PFSK-1 (cell line): ENCODE measurements at regions not wholly inside any gene's neighbourhood (a gene's known extent, or its start where the extent isn't known, plus 50 kb on each side); places are given as distances from the start of the nearest gene placed in this dataset.

ENCODE experiments used
- POLR2AphosphoS5 ChIP-seq: IDR thresholded peaks from 2 replicates; pipeline ENCODE4 v1.6.1; 2012; ENCODE audit warnings: low read depth, mild to moderate bottlenecking, control low read depth, low read length, moderate library complexity
- SIN3A ChIP-seq: IDR thresholded peaks from 2 replicates; pipeline ENCODE4 v1.6.1; 2012; ENCODE audit warnings: mild to moderate bottlenecking, low read length, moderate library complexity, borderline replicate concordance; ENCODE audit not compliant: insufficient read depth
- TAF1 ChIP-seq: IDR thresholded peaks from 2 replicates; pipeline ENCODE4 v1.6.1; 2012; ENCODE audit warnings: low read length, control low read depth, borderline replicate concordance; ENCODE audit not compliant: insufficient read depth
- TF ChIP-seq, protein P1 (sequence below), 2 experiments: IDR thresholded peaks; 2 replicates each; pipeline versions ENCODE4 v1.6.1 to v1.8.0; 2011 to 2012; ENCODE audit warnings: low read depth in 2 of 2, low read length in 2 of 2, control low read depth in 1 of 2, inconsistent platforms in 1 of 2, mild to moderate bottlenecking in 1 of 2, moderate library complexity in 1 of 2; ENCODE audit not compliant: insufficient read depth in 1 of 2

DNA sequence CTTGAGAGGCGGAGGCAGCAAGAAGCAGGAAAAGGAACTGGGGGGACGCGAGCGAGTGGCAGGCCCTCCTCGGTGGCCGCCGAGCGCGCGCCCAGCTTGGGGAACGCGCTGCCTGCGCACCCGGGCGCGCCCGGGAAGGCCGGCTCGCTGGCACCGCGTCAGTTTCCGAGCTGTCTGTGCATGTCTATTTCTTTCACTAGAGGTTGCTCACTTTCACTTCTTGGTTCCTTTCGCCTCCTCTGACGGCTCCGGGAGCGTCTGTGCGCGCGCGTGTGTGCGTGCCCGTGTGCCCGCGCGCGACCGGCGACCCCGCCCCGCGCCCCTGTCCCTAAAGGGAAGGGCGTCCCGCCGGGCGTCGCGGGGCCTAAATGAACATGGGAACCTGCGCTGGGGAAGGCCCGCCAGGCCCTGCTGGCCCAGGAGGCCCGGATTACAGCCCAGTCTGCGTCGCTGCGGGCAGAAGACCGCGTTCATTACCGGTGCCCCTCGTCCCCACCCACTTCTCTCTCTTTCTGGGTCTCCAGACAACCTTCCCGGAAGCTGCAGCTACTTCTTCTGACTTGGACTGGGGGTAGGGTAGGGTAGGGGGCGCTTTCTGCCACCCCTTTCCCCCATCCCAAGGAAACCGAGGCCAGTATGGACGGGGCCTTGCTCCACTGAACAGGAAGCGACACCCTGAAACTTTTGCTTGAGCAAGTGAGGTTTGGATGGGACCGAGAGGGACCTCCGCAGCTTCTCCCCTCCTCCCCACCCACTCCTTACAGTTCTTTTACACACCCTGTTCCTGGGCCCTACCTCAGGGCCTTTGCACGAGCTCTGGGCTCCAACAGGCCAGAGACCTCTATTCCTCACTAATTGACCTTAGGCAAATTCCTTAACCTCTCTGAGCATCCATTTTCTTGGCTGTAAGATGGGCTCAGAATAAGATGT is 205.8 kb upstream of the IER5L start:
- TF ChIP-seq POLR2AphosphoS5 = no peak
- TF ChIP-seq TAF1 = no peak
- no peak for TF ChIP-seq SIN3A
- TF ChIP-seq, protein P1, sequence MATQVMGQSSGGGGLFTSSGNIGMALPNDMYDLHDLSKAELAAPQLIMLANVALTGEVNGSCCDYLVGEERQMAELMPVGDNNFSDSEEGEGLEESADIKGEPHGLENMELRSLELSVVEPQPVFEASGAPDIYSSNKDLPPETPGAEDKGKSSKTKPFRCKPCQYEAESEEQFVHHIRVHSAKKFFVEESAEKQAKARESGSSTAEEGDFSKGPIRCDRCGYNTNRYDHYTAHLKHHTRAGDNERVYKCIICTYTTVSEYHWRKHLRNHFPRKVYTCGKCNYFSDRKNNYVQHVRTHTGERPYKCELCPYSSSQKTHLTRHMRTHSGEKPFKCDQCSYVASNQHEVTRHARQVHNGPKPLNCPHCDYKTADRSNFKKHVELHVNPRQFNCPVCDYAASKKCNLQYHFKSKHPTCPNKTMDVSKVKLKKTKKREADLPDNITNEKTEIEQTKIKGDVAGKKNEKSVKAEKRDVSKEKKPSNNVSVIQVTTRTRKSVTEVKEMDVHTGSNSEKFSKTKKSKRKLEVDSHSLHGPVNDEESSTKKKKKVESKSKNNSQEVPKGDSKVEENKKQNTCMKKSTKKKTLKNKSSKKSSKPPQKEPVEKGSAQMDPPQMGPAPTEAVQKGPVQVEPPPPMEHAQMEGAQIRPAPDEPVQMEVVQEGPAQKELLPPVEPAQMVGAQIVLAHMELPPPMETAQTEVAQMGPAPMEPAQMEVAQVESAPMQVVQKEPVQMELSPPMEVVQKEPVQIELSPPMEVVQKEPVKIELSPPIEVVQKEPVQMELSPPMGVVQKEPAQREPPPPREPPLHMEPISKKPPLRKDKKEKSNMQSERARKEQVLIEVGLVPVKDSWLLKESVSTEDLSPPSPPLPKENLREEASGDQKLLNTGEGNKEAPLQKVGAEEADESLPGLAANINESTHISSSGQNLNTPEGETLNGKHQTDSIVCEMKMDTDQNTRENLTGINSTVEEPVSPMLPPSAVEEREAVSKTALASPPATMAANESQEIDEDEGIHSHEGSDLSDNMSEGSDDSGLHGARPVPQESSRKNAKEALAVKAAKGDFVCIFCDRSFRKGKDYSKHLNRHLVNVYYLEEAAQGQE (IDR thresholded peaks at IDR 0.05; ENCODE audit: insufficient read depth in 1 of 2, low read depth in 2 of 2, low read length in 2 of 2) = no peak
